Right lobe of liver (tissue), 4 donors: ENCODE measurements at regions not wholly inside any gene's neighbourhood (a gene's known extent, or its start where the extent isn't known, plus 50 kb on each side); places are given as distances from the start of the nearest gene placed in this dataset.

Source experiments
- CTCF ChIP-seq, 4 donors: fragments of 200-600 bp in 3 of 4; fragments of 450-650 bp in 1 of 4; IDR thresholded peaks; one replicate each; pipeline versions ENCODE4 v1.5.1 to v1.8.0; 2016 to 2022; ENCODE audit warnings: antibody characterized with exemption in 4 of 4, mild to moderate bottlenecking in 2 of 4
- POLR2A ChIP-seq: fragments of 450-650 bp; IDR thresholded peaks from one replicate; pipeline ENCODE4 v1.6.1; 2017; ENCODE audit warnings: antibody characterized with exemption, mild to moderate bottlenecking
- donor health status: DM: no; HTN: no; CAD: no.
- donor health status: DM: no; HTN: no; CAD: no.
- donor health status: DM: no; HTN: yes; CAD: no.

GRCh38 chr16:86911437-86911958 is 333.1 kb downstream of the FOXL1 start:
- TF ChIP-seq CTCF (IDR thresholded peaks at IDR 0.05) (no peak), POLR2A (no peak)
